ENCODE measurements at regions not wholly inside any gene's neighbourhood (a gene's known extent, or its start where the extent isn't known, plus 50 kb on each side); places are given as distances from the start of the nearest gene placed in this dataset.
A peak's percentile ranks its signal among the peaks of the same experiment; 100 is the strongest.

GRCh38 chr6:79431537-79431933 lies 105.7 kb downstream of the LCA5 start:
- TF ChIP-seq, protein P1, sequence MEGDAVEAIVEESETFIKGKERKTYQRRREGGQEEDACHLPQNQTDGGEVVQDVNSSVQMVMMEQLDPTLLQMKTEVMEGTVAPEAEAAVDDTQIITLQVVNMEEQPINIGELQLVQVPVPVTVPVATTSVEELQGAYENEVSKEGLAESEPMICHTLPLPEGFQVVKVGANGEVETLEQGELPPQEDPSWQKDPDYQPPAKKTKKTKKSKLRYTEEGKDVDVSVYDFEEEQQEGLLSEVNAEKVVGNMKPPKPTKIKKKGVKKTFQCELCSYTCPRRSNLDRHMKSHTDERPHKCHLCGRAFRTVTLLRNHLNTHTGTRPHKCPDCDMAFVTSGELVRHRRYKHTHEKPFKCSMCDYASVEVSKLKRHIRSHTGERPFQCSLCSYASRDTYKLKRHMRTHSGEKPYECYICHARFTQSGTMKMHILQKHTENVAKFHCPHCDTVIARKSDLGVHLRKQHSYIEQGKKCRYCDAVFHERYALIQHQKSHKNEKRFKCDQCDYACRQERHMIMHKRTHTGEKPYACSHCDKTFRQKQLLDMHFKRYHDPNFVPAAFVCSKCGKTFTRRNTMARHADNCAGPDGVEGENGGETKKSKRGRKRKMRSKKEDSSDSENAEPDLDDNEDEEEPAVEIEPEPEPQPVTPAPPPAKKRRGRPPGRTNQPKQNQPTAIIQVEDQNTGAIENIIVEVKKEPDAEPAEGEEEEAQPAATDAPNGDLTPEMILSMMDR (IDR thresholded peaks at IDR 0.05) = peak; percentile 12; the same call in 1 of the 2 replicates
- no peak for TF ChIP-seq ZFX (IDR thresholded peaks at IDR 0.05; ENCODE audit: borderline replicate concordance)
- H3K27ac ChIP-seq = no peak overlapping the region

DNA sequence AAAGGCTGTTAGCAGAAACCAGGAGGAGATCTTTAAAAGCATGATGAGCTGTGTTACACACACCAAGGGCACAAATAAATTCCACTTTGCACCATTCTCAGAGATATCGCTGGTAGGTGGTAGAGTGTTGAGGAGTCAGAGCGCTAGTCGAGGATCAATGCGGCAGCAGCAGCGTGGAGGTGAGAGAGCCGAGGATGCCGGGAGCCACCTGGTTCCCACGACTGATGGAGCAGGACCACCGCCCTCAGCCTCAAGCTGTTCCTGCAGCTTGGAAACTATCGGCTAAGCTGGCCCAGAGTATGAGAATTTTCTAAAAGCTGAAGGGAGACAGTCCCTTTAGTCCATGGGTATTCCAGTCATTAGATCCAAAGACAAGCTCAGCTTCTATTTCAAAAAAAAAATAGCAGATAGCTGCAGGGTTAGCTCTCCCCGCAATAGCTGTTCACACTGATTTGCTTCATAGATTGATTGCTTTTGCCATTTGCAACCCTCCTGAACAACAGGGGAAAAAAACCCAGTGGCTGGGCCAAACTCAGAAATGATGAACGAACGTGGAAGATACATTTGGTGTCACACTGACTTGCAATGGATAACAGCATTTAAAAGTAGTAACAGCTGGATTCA lies 106.2 kb downstream of the LCA5 start:
- no peak overlapping the region for H3K27ac ChIP-seq
- TF ChIP-seq ZFX (IDR thresholded peaks at IDR 0.05; ENCODE audit: borderline replicate concordance) = no peak
- TF ChIP-seq, protein P1 (IDR thresholded peaks at IDR 0.05) = no peak

GRCh38 chr6:79427721-79428120 lies 109.5 kb downstream of the LCA5 start:
- H3K27ac ChIP-seq = no peak overlapping the region
- no peak for TF ChIP-seq ZFX (IDR thresholded peaks at IDR 0.05; ENCODE audit: borderline replicate concordance)
- TF ChIP-seq, protein P1 (IDR thresholded peaks at IDR 0.05) = no peak

DNA sequence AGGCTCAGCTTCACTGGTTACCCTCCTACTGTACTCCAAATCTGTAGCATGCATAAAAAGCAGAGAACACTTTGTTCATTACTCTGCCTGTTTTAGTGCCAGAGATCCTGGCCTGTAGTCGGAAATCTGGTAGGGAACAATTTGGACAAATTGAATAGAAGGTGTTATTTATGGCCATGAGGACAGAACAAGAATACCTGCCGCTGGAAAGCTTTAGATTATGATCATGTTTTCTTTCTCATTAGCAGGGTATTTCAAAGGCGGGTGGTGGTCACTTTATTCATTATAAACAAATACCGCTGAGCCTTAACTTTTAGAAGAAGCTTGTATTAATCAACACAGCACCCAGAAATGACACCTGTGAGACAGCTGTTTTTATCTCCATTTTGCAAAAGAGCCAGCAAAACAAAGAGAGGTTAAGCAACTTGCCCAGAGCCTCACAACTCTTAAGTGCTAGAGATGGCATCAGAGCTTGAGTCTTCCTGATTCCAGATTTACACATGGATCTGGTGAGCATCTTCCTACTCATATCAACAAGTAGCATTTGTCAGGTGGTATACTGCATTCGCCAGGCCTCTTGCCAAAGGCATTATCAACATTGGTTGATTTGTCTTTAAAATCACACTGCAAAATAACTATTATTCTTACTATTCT lies 110.5 kb downstream of the LCA5 start:
- TF ChIP-seq, protein P1 (IDR thresholded peaks at IDR 0.05) = no peak
- no peak for TF ChIP-seq ZFX (IDR thresholded peaks at IDR 0.05; ENCODE audit: borderline replicate concordance)
- no peak overlapping the region for H3K27ac ChIP-seq

DNA sequence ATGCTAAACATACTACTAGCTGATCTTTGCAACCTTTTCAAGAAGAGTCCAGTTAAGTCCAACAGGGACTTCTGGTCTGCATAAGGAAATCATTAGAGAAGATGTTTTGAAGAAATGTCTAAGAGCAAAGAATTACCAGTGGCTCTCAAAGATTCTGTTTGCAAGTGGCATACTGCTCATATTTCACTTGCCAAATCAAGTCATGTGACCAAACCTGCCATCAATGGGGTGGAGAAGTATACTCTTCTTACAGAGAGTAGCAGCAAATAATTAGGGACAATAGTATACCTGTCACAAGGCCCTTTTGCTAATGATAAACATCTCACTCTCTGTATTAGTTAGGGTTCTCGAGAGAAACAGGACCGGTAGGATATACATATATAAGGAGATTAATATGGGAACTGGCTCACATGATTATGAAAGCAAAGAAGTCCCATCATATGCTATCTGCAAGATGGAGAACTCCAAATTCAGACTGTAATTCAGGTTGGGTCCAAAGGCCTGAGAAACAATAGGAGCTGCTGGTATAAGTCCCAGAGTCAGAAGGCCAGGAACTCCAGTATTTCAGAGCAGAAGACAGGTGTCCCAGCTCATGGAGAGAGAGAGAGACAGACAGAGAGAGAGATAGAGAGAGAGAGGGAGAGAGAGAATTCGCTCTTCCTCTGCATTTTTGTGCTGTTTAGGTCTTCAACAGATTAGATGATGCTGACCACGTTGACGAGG lies 111.5 kb downstream of the LCA5 start:
- TF ChIP-seq ZFX (IDR thresholded peaks at IDR 0.05; ENCODE audit: borderline replicate concordance) = no peak
- TF ChIP-seq, protein P1 (IDR thresholded peaks at IDR 0.05) = no peak

GRCh38 chr6:79423216-79423615 lies 114.0 kb downstream of the LCA5 start:
- TF ChIP-seq ZFX (IDR thresholded peaks at IDR 0.05; ENCODE audit: borderline replicate concordance) = no peak
- TF ChIP-seq, protein P1 (IDR thresholded peaks at IDR 0.05) = no peak
- H3K27ac ChIP-seq = no peak overlapping the region

More for the DNA sequence above, 111.5 kb downstream of the LCA5 start:
- no peak overlapping the region for H3K27ac ChIP-seq

- TF ChIP-seq, protein P1 (IDR thresholded peaks at IDR 0.05) = no peak
- no peak for TF ChIP-seq ZFX (IDR thresholded peaks at IDR 0.05; ENCODE audit: borderline replicate concordance)
- H3K27ac ChIP-seq = peak overlapping the region; percentile 70
These were observed 114.6 kb downstream of the LCA5 start for GRCh38 chr6:79422666-79423065.

Measured in 22Rv1 (cell line).